PC-3 (cell line): ENCODE measurements at regions not wholly inside any gene's neighbourhood (a gene's known extent, or its start where the extent isn't known, plus 50 kb on each side); places are given as distances from the start of the nearest gene placed in this dataset.

ENCODE experiments used
- ATAC-seq: fragments of 200-7000 bp; cut with Tn5 transposase; 2 replicates; pipeline ENCODE4 v1.9.1; 2020; ENCODE audit warnings: mild to moderate bottlenecking, moderate library complexity
- BruUV-seq: library from RNA; stranded (reverse); fragments of 400-500 nt; replicated peaks from 2 replicates; lab custom pipeline; 2021; lab: Mats Ljungman, UMichigan
- CTCF ChIA-PET: fragments of 300-600 bp; sonication (Branson Sonifier 250); formaldehyde crosslinking; loops from one replicate; lab custom pipeline; 2022; ENCODE audit warnings: antibody characterized with exemption; lab: Charles Lee
- POLR2A ChIA-PET: fragments of 300-600 bp; sonication (Branson Sonifier 250); formaldehyde crosslinking; loops from one replicate; lab custom pipeline; 2022; ENCODE audit warnings: antibody characterized with exemption; ENCODE audit not compliant: unreplicated experiment; lab: Charles Lee
- DNase-seq: peaks from one replicate; pipeline ENCODE4 v3.0.0-alpha.2; 2015
- H2AFZ ChIP-seq: fragments of 300-600 bp; sonication (generic); 2 replicates; pipeline ENCODE4 v1.6.0; 2016; ENCODE audit warnings: antibody characterized with exemption, low read length
- H3F3A ChIP-seq: fragments of 300-600 bp; sonication (generic); one replicate; pipeline ENCODE4 v1.6.0; 2017; ENCODE audit warnings: antibody characterized with exemption, low read length, control low read depth, mild to moderate bottlenecking; ENCODE audit not compliant: unreplicated experiment
- H3K27ac ChIP-seq: fragments of 300-600 bp; sonication (generic); 2 replicates; pipeline ENCODE4 v1.5.1; 2016; ENCODE audit warnings: mild to moderate bottlenecking, low read length
- H3K27me3 ChIP-seq: fragments of 300-600 bp; sonication (generic); 2 replicates; pipeline ENCODE4 v1.6.1; 2016; ENCODE audit warnings: low read length, mixed read lengths
- H3K36me3 ChIP-seq: fragments of 300-600 bp; sonication (generic); 2 replicates; pipeline ENCODE4 v1.6.1; 2016; ENCODE audit warnings: low read depth, mixed run types, low read length, mixed read lengths
- H3K4me1 ChIP-seq: fragments of 300-600 bp; sonication (generic); 2 replicates; pipeline ENCODE4 v1.5.1; 2016; ENCODE audit warnings: low read length; ENCODE audit not compliant: insufficient read depth
- H3K4me2 ChIP-seq: fragments of 300-600 bp; sonication (generic); 2 replicates; pipeline ENCODE4 v1.6.0; 2016; ENCODE audit warnings: low read length
- H3K4me3 ChIP-seq: fragments of 300-600 bp; sonication (generic); 2 replicates; pipeline ENCODE4 v1.5.1; 2016; ENCODE audit warnings: mild to moderate bottlenecking, low read length, mixed read lengths
- H3K79me2 ChIP-seq: fragments of 300-600 bp; sonication (generic); 2 replicates; pipeline ENCODE4 v1.6.1; 2017; ENCODE audit warnings: low read length, mixed read lengths
- H3K9ac ChIP-seq: fragments of 300-600 bp; sonication (generic); 2 replicates; pipeline ENCODE4 v1.6.0; 2016; ENCODE audit warnings: mild to moderate bottlenecking, low read length
- H3K9me2 ChIP-seq: fragments of 300-600 bp; sonication (generic); replicated peaks from 2 replicates; pipeline ENCODE4 v1.6.1; 2016; ENCODE audit warnings: mixed run types, low read length, mixed read lengths
- H3K9me3 ChIP-seq: fragments of 300-600 bp; sonication (generic); 2 replicates; pipeline ENCODE4 v1.6.1; 2016; ENCODE audit warnings: low read length, mixed read lengths
- H4K20me1 ChIP-seq: fragments of 300-600 bp; sonication (generic); 2 replicates; pipeline ENCODE4 v1.6.1; 2016; ENCODE audit warnings: low read length, mixed read lengths
- CTCF ChIP-seq: fragments of 300-600 bp; sonication (generic); conservative IDR thresholded peaks from 2 replicates; pipeline ENCODE4 v1.5.1; 2017; ENCODE audit warnings: antibody characterized with exemption, low read depth, mild to moderate bottlenecking, low read length
- EZH2 ChIP-seq: fragments of 300-600 bp; sonication (generic); IDR thresholded peaks from one replicate; pipeline ENCODE4 v1.6.1; 2017; ENCODE audit warnings: antibody characterized with exemption, mild to moderate bottlenecking, low read length; ENCODE audit not compliant: unreplicated experiment
- EZH2phosphoT487 ChIP-seq: fragments of 300-600 bp; sonication (generic); IDR thresholded peaks from 2 replicates; pipeline ENCODE4 v1.6.1; 2018; ENCODE audit warnings: mild to moderate bottlenecking, antibody characterized with exemption, low read length, borderline replicate concordance
- intact Hi-C: fragments of 100-400 bp; cut with micrococcal nuclease; formaldehyde crosslinking; loops from 2 replicates; pipeline ENCODE4 v1.9.0; 2023

- Histone ChIP-seq H3K27me3 (peaks cover 38% of the 10 kb centered on the region), H3F3A (no peaks in the 10 kb centered on the region), H3K27ac (no peak overlapping the region), H3K9me3 (no peaks in the 10 kb centered on the region), H3K4me2 (no peak overlapping the region), H3K9ac (no peak overlapping the region), H3K9me2 (no peaks in the 10 kb centered on the region), H4K20me1 (no peaks in the 10 kb centered on the region), H3K4me3 (no peak overlapping the region), H2AFZ (no peak overlapping the region), H3K36me3 (no peaks in the 10 kb centered on the region), H3K79me2 (no peaks in the 10 kb centered on the region), H3K4me1 (no peaks in the 10 kb centered on the region)
- CTCF ChIA-PET: no interaction called here
- POLR2A ChIA-PET: no interaction called here
- no peak for ATAC-seq
- TF ChIP-seq EZH2phosphoT487 (no peak), EZH2 (no peak), CTCF (no peak)
- BruUV-seq: no TSS peak
- intact Hi-C loops: no loop called here
- DNase-seq: no peak
Measured at GRCh38 chr10:100618091-100618615, 82.4 kb downstream of the HIF1AN start.

GRCh38 chr10:100618632-100619255 is 83.0 kb downstream of the HIF1AN start:
- POLR2A ChIA-PET: no interaction called here
- peaks cover 36% of the 10 kb centered on the region for H3K27me3 ChIP-seq

More at GRCh38 chr10:100618632-100619255, 83.0 kb downstream of the HIF1AN start:
- no peak for DNase-seq
- intact Hi-C loops: no loop called here
- Histone ChIP-seq H3K9me2 (no peaks in the 10 kb centered on the region), H3K4me3 (no peak overlapping the region), H3K4me1 (no peaks in the 10 kb centered on the region), H3K9me3 (no peaks in the 10 kb centered on the region), H2AFZ (no peak overlapping the region), H3K79me2 (no peaks in the 10 kb centered on the region), H3F3A (no peaks in the 10 kb centered on the region), H4K20me1 (no peaks in the 10 kb centered on the region), H3K36me3 (no peaks in the 10 kb centered on the region), H3K9ac (no peak overlapping the region), H3K4me2 (no peak overlapping the region), H3K27ac (no peak overlapping the region)
- TF ChIP-seq EZH2phosphoT487 (no peak), CTCF (no peak), EZH2 (no peak)
- CTCF ChIA-PET: no interaction called here
- ATAC-seq: no peak
- no TSS peak for BruUV-seq
